ENCODE measurements at regions not wholly inside any gene's neighbourhood (a gene's known extent, or its start where the extent isn't known, plus 50 kb on each side); places are given as distances from the start of the nearest gene placed in this dataset.

DNA sequence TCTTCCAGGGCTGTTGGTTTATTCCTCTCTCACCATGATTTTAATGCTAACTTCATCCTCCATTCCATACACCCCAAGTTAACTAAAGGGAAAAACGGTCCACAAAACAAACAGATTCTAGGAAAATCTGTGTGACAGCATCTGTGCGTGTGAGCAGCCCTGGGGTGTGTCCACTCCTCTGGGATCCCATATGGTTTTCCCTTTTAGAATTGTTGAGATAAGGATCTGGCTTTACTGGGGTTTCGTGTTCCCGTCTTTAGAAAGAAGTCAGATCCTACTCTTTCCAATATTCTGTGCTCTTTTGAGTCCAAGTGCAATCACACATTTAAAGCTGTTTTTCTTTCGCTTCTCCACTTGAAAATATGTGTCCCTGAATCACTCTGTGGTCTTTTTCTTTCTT is 257.1 kb downstream of the KLF6 start:
- CTCF ChIA-PET: no interaction called here
- Histone ChIP-seq H3K4me3 (ENCODE audit: low read depth, low read length) (no peak overlapping the region), H3K27me3 (ENCODE audit: control insufficient read depth, insufficient read depth, low read length) (no peaks in the 10 kb centered on the region), H3K27ac (ENCODE audit: low read depth, low read length) (no peak overlapping the region), H3K9me3 (ENCODE audit: control insufficient read depth, insufficient read depth, low read length) (no peaks in the 10 kb centered on the region)
- POLR2A ChIA-PET: no interaction called here
- DNase-seq (ENCODE audit: low read depth, low spot score): no peak
- TF ChIP-seq, protein P1, sequence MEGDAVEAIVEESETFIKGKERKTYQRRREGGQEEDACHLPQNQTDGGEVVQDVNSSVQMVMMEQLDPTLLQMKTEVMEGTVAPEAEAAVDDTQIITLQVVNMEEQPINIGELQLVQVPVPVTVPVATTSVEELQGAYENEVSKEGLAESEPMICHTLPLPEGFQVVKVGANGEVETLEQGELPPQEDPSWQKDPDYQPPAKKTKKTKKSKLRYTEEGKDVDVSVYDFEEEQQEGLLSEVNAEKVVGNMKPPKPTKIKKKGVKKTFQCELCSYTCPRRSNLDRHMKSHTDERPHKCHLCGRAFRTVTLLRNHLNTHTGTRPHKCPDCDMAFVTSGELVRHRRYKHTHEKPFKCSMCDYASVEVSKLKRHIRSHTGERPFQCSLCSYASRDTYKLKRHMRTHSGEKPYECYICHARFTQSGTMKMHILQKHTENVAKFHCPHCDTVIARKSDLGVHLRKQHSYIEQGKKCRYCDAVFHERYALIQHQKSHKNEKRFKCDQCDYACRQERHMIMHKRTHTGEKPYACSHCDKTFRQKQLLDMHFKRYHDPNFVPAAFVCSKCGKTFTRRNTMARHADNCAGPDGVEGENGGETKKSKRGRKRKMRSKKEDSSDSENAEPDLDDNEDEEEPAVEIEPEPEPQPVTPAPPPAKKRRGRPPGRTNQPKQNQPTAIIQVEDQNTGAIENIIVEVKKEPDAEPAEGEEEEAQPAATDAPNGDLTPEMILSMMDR (IDR thresholded peaks at IDR 0.05; ENCODE audit: low read depth, low read length): no peak

DNA sequence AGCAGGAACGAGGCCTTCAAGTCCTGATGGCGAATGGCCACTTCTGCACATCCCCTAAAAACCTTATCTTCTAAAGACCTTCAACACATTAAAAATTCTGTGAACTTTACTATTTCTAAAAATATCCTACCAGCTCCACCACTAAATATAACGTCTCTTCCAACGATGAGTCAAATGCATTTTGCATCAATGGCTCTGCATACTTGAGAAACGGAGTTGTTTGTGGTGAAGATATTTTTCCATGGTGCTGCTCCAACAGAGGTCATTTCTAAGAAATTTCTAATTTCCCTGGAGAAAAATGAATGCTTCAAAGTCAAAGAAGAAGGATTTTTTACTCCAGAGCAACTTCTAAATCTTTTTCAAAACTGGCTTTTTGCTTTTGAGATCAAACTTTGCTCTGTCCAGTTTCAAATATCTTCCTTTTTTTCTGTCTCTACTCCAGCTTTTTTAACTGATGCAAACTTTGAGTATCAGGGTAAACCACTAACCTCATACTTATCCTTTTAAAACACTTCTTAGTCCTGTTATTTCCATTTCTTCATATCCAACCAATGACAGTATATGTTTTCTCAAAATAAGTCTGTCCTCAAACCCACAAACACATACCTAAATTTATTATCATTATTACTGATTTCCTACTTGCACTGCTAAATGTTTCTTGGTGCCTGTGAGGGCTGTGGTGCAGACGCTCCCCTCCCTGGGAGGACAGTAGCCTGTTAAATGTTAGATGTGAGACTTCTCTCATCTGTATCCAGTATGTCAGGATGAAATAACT is 258.1 kb downstream of the KLF6 start:
- peak overlapping the region; percentile 94 for H3K27ac ChIP-seq (ENCODE audit: low read depth, low read length)
- no peaks in the 10 kb centered on the region for H3K27me3 ChIP-seq (ENCODE audit: control insufficient read depth, insufficient read depth, low read length)
- CTCF ChIA-PET: no interaction called here
- H3K4me3 ChIP-seq (ENCODE audit: low read depth, low read length): no peak overlapping the region
- TF ChIP-seq, protein P1 (IDR thresholded peaks at IDR 0.05; ENCODE audit: low read depth, low read length): no peak
- peak; percentile 44 for DNase-seq (ENCODE audit: low read depth, low spot score)
- H3K9me3 ChIP-seq (ENCODE audit: control insufficient read depth, insufficient read depth, low read length): no peaks in the 10 kb centered on the region
- POLR2A ChIA-PET: no interaction called here

DNA sequence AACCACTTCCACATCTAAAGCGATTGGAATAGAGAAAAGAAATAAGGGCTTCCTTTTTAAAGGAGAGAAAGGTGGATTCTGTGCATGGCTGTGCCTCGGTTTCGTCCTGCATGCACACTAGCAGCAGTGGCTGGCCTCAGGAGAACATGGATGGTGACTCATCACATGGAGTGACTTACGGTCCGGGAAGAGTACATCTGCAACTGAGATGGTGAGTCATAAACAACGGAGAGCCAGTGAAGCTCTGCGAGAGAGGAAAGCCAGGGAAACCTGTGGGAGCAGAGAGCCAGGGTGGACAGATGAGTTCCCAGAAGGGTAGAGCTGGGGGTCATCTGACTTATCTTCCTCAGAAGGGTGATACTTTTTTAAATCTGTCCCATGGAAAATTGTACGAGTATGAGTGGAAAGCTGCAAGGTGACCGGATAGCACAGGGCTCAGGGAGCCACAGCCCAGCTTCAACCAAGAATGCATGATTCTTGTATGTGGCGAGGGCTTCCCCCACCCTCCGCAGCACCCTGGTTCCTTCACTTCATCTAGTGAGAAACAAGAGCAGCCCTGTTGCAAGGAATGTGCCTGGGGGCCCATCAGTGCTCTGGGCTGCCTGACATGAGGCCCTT is 259.1 kb downstream of the KLF6 start:
- Histone ChIP-seq H3K4me3 (ENCODE audit: low read depth, low read length) (no peak overlapping the region), H3K27me3 (ENCODE audit: control insufficient read depth, insufficient read depth, low read length) (no peaks in the 10 kb centered on the region), H3K27ac (ENCODE audit: low read depth, low read length) (peak overlapping the region; percentile 94), H3K9me3 (ENCODE audit: control insufficient read depth, insufficient read depth, low read length) (no peaks in the 10 kb centered on the region)
- peak; percentile 91 for DNase-seq (ENCODE audit: low read depth, low spot score)
- CTCF ChIA-PET: no interaction called here
- POLR2A ChIA-PET: interaction anchor here (0.8 kb wide), 1 partner anchor 13 kb away, joined by 4 read pairs; no protein-coding TSS in a partner anchor
- TF ChIP-seq, protein P1 (IDR thresholded peaks at IDR 0.05; ENCODE audit: low read depth, low read length): no peak

DNA sequence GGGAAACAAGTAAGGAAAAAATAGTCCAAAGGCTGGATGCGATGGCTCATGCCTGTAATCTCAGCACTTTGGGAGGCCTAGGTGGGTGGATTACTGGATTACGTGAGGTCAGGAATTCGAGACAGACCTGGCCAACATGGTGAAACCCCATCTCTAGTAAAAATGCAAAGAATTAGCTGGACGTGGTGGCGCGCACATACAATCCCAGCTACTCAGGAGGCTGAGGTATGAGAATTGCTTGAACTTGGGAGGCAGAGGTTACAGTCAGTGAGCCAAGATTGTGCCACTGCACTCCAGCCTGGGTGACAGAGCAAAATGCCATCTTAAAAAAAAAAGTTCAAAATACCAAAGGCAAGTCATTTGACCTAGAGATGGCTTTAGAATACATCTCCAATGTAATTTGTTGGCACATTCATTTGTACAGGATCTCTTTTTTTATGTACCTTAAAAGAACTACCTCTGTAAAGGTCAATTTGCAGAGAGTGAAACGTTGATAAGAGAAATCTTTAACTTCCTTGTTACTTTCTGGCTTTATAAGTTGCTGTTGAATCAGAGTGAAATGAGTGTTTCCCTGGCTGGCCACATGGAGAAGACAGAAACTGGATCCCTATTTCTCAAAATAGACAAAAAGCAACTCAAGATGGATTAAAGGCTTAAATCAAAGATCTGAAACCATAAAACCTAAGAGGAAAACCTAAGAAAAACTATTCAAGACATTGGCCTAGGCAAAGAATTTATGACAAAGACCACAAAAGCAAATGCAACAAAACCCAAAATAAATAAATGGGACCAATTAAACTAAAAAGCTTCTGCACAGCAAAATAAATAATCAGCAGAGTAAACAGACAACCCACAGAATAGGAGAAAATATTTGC is 260.7 kb downstream of the KLF6 start:
- TF ChIP-seq, protein P1 (IDR thresholded peaks at IDR 0.05; ENCODE audit: low read depth, low read length): 0 out of 2 replicates have a peak, but pooled peaks have one; percentile 7
- H3K27ac ChIP-seq (ENCODE audit: low read depth, low read length): no peak overlapping the region
- no peak overlapping the region for H3K4me3 ChIP-seq (ENCODE audit: low read depth, low read length)
- ChIA-PET POLR2A (no interaction called here), CTCF (no interaction called here)
- H3K9me3 ChIP-seq (ENCODE audit: control insufficient read depth, insufficient read depth, low read length): no peaks in the 10 kb centered on the region
- no peak for DNase-seq (ENCODE audit: low read depth, low spot score)
- H3K27me3 ChIP-seq (ENCODE audit: control insufficient read depth, insufficient read depth, low read length): no peaks in the 10 kb centered on the region

All from AG04450 (cell line).